ENCODE measurements at regions not wholly inside any gene's neighbourhood (a gene's known extent, or its start where the extent isn't known, plus 50 kb on each side); places are given as distances from the start of the nearest gene placed in this dataset.

GRCh38 chr3:99012051-99012450 is 110.6 kb upstream of the DCBLD2 start (continued):
- TF ChIP-seq ZNF592 (IDR thresholded peaks at IDR 0.05) (no peak), MTA2 (IDR thresholded peaks at IDR 0.05; ENCODE audit: low read depth) (0 out of 2 replicates have a peak, but pooled peaks have one; percentile 13), NRF1 (conservative IDR thresholded peaks at IDR 0.05; ENCODE audit: low read depth, low read length) (no peak), PRDM15 (CRISPR knock-in tag; IDR thresholded peaks at IDR 0.05) (no peak), RUNX3 (IDR thresholded peaks at IDR 0.05; ENCODE audit: low read length) (peak; percentile 62; the same call in 1 of the 2 replicates), YY1 (IDR thresholded peaks at IDR 0.05; ENCODE audit: low read depth, low read length) (no peak), NFIC (IDR thresholded peaks at IDR 0.05; ENCODE audit: low read depth, low read length) (peak; percentile 86), HDAC6 (IDR thresholded peaks at IDR 0.05; ENCODE audit: unreplicated experiment) (no peak), HCFC1 (IDR thresholded peaks at IDR 0.05; ENCODE audit: low read length) (no peak), BRCA1 (IDR thresholded peaks at IDR 0.05; ENCODE audit: low read depth, low read length) (no peak), RAD51 (IDR thresholded peaks at IDR 0.05) (no peak), CHD4 (IDR thresholded peaks at IDR 0.05) (no peak), REST (IDR thresholded peaks at IDR 0.05; ENCODE audit: low read depth, low read length) (no peak), ZNF274 (IDR thresholded peaks at IDR 0.05; ENCODE audit: insufficient read depth, insufficient read length) (no peak), RELB (IDR thresholded peaks at IDR 0.05; ENCODE audit: low read depth) (no peak), NR2C2 (IDR thresholded peaks at IDR 0.05; ENCODE audit: borderline replicate concordance, control insufficient read depth, insufficient read length, low read depth) (no peak), WRNIP1 (IDR thresholded peaks at IDR 0.05; ENCODE audit: borderline replicate concordance, low read depth, low read length) (no peak), SMC3 (IDR thresholded peaks at IDR 0.05; ENCODE audit: borderline replicate concordance, low read length) (no peak), ATF7 (IDR thresholded peaks at IDR 0.05; ENCODE audit: low read depth) (no peak)
